ENCODE measurements at regions not wholly inside any gene's neighbourhood (a gene's known extent, or its start where the extent isn't known, plus 50 kb on each side); places are given as distances from the start of the nearest gene placed in this dataset.
"Not testable (repeated sequence)": the region's sequence is repeated elsewhere in the genome, so short reads cannot be mapped to it uniquely, and the experiment has no call there.

DNA sequence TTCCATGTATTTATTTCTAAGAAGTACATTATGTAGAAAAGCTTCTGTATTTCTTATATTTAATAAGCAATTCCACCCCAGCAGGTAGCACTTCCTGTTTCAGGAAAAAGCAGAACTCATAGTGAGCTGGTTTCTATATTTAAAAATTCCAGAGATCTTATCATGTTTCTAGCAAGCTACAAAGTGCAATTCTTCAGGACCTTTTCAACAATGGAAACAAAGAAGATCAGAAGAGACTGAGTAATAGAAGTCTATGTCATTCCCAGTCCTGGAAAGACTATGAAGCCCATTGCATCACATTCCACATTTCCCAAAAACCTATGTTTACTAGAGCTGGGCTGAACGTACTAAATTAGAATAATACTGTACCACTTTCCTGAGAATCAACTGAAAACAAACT is 302.6 kb upstream of the NRSN1 start:
- no peak for DNase-seq (ENCODE audit: low spot score in 2 of 2)
- H3K27me3 ChIP-seq = no peaks in the 10 kb centered on the region
- WGBS = 45% methylated on average over 1 of the region's 1 CpG

DNA sequence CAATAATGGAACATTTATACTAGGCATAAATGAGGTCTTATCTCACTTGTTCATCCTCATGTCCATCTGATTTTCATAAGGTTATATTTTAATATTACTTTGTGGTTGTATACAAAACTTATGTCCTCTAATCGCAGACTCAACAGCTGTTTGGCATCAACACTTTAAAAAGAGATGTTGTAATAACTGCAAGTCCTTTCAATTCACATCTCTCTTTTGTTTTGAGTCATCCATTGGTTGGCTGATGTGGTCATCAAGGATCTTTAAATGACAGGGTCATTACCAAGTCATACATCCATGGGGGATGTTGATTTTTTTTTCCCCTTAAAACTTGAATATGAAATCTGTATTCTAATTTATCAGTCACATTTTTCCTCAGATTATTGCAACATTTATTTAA is 299.4 kb upstream of the NRSN1 start:
- no peak overlapping the region for H3K4me3 ChIP-seq
- no peaks in the 10 kb centered on the region for H3K4me1 ChIP-seq
- no peaks in the 10 kb centered on the region for H3K27me3 ChIP-seq
- H3K27ac ChIP-seq = no peak overlapping the region
- 72% methylated on average over 1 of the region's 1 CpG for WGBS
- no peaks in the 10 kb centered on the region for H3K9me3 ChIP-seq
- TF ChIP-seq CTCF (IDR thresholded peaks at IDR 0.05) (no peak), EP300 (IDR thresholded peaks at IDR 0.05) (no peak), POLR2AphosphoS5 (IDR thresholded peaks at IDR 0.05) (no peak), POLR2A (IDR thresholded peaks at IDR 0.05) (no peak)
- no peak for DNase-seq (ENCODE audit: low spot score in 2 of 2)
- no peaks in the 10 kb centered on the region for H3K36me3 ChIP-seq

More for the DNA sequence above, 302.6 kb upstream of the NRSN1 start:
- no peak for TF ChIP-seq EP300 (IDR thresholded peaks at IDR 0.05)
- no peak for TF ChIP-seq POLR2AphosphoS5 (IDR thresholded peaks at IDR 0.05)
- TF ChIP-seq CTCF (IDR thresholded peaks at IDR 0.05) = no peak
- TF ChIP-seq POLR2A (IDR thresholded peaks at IDR 0.05) = no peak
- Histone ChIP-seq H3K4me3 (no peak overlapping the region), H3K4me1 (no peaks in the 10 kb centered on the region), H3K27ac (no peak overlapping the region), H3K9me3 (no peaks in the 10 kb centered on the region), H3K36me3 (no peaks in the 10 kb centered on the region)

DNA sequence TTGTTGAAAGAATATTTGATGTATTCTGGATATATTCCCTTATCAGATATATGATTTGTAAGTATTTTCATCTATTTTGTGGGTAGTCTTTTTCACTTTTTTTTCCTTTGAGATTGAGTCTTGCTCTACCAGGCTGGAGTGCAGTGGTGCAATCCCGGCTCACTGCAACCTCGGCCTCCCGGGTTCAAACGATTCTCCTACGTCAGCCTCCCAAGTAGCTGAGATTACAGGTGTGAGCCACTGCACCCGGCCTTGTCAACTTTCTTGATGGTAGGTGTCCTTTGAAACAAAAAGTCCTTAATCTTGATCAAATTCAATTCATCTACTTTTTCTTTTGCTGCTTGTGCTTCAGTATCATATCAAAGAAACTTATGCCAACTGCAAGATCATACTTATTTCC is 297.2 kb upstream of the NRSN1 start:
- Histone ChIP-seq H3K4me3 (no peak overlapping the region), H3K9me3 (no peaks in the 10 kb centered on the region), H3K4me1 (no peaks in the 10 kb centered on the region), H3K36me3 (no peaks in the 10 kb centered on the region), H3K27me3 (no peaks in the 10 kb centered on the region), H3K27ac (no peak overlapping the region)
- DNase-seq (ENCODE audit: low spot score in 2 of 2) = no peak
- TF ChIP-seq EP300 (IDR thresholded peaks at IDR 0.05) (no peak), POLR2A (IDR thresholded peaks at IDR 0.05) (no peak), POLR2AphosphoS5 (IDR thresholded peaks at IDR 0.05) (no peak), CTCF (IDR thresholded peaks at IDR 0.05) (no peak)
- WGBS = 94% methylated on average over 6 of the region's 6 CpGs

GRCh38 chr6:23841116-23841515 is 284.9 kb upstream of the NRSN1 start:
- H3K4me1 ChIP-seq = no peaks in the 10 kb centered on the region
- 80% methylated on average over 1 of the region's 1 CpG for WGBS

DNA sequence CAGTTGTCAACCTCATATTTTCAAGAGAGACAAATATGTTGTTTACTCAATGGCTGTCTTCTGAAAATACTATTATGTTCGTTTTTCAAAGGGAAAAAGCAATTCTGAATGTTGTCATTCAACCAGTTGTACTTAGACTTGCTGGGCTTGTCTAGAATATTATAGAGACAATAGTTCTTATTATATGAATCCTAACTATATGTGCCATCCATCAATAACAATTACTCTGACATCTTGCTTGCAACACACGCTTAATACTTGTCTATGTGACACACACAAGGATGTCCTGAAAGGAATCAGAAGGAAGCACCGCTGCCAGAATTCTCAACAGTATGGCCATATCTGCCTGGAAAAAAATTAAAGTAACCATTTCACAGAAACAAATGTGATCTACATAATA is 283.3 kb upstream of the NRSN1 start:
- no peaks in the 10 kb centered on the region for H3K36me3 ChIP-seq
- no peak overlapping the region for H3K27ac ChIP-seq
- H3K27me3 ChIP-seq = no peaks in the 10 kb centered on the region
- TF ChIP-seq EP300 (IDR thresholded peaks at IDR 0.05) = no peak
- DNase-seq (ENCODE audit: low spot score in 2 of 2) = no peak
- H3K4me3 ChIP-seq = no peak overlapping the region
- no peaks in the 10 kb centered on the region for H3K4me1 ChIP-seq
- H3K9me3 ChIP-seq = no peaks in the 10 kb centered on the region
- WGBS = 72% methylated on average over 3 of the region's 3 CpGs

More at GRCh38 chr6:23841116-23841515, 284.9 kb upstream of the NRSN1 start:
- H3K27ac ChIP-seq = no peak overlapping the region
- no peaks in the 10 kb centered on the region for H3K36me3 ChIP-seq
- TF ChIP-seq CTCF (IDR thresholded peaks at IDR 0.05) (no peak), POLR2A (IDR thresholded peaks at IDR 0.05) (no peak), EP300 (IDR thresholded peaks at IDR 0.05) (no peak), POLR2AphosphoS5 (IDR thresholded peaks at IDR 0.05) (no peak)
- H3K9me3 ChIP-seq = no peaks in the 10 kb centered on the region
- no peaks in the 10 kb centered on the region for H3K27me3 ChIP-seq
- no peak for DNase-seq (ENCODE audit: low spot score in 2 of 2)
- no peak overlapping the region for H3K4me3 ChIP-seq

DNA sequence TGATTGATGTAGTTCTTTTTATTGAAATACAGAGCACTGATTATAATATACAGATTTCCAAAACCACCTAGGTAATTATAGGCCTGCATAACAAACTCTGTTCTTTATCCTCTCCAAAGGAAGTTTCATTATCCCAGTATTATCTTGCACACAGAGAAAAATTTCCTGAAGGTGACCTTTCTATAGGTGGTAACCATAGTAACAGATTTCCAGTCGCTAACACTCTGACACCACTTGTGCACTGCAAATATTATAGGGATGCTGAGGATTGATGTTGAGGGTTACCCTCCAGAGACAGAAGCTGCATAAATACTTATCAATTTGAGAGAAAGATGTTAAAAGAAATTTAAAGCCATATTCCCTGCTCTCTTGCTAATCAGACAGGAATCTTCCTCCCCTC is 274.5 kb upstream of the NRSN1 start:
- Histone ChIP-seq H3K4me1 (no peaks in the 10 kb centered on the region), H3K36me3 (no peaks in the 10 kb centered on the region), H3K27ac (no peak overlapping the region), H3K27me3 (no peaks in the 10 kb centered on the region), H3K4me3 (no peak overlapping the region), H3K9me3 (no peaks in the 10 kb centered on the region)
- no peak for TF ChIP-seq POLR2A (IDR thresholded peaks at IDR 0.05)
- no peak for TF ChIP-seq CTCF (IDR thresholded peaks at IDR 0.05)
- no peak for TF ChIP-seq EP300 (IDR thresholded peaks at IDR 0.05)
- no peak for TF ChIP-seq POLR2AphosphoS5 (IDR thresholded peaks at IDR 0.05)
- WGBS = 77% methylated on average over 1 of the region's 1 CpG
- no peak for DNase-seq (ENCODE audit: low spot score in 2 of 2)

DNA sequence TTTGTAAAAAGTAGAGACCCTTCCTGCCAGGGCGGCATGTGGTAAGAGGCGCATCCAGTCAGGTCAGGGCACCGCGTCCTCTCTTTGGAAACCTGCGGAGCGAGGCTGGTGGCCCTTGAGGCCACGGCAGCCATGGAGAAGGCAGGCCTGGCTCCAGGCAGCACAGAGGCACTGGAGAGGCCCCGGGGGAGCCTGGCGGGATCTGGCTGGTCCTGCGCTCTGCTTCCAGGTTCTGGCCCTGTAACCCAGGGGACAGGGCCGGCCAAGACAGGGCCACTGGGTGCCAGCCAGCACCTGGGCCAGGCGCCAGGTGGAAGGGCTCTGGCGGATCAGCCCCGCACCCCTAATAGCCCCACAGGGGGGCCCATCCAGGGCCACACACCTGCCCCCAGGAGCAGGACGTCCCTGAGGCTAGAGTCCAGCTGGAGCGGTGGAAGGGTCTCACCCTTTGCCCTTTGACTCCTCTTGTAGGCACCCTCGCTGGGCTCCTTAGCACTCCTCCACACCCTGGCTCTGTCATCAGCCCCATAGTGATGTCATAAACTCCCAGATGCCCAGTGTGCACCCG is 272.4 kb upstream of the NRSN1 start:
- H3K36me3 ChIP-seq; H3K27me3 ChIP-seq; H3K4me3 ChIP-seq; H3K4me1 ChIP-seq; H3K9me3 ChIP-seq; H3K27ac ChIP-seq; DNase-seq (ENCODE audit: low spot score in 2 of 2): not testable (repeated sequence)
- WGBS = 93% methylated on average over 4 of the region's 18 CpGs

GRCh38 chr6:23854154-23854553 is 271.9 kb upstream of the NRSN1 start:
- H3K9me3 ChIP-seq; H3K4me3 ChIP-seq; H3K36me3 ChIP-seq; H3K27ac ChIP-seq; DNase-seq (ENCODE audit: low spot score in 2 of 2); H3K27me3 ChIP-seq; H3K4me1 ChIP-seq: not testable (repeated sequence)
- WGBS = 95% methylated on average over 22 of the region's 22 CpGs
